ENCODE measurements at regions not wholly inside any gene's neighbourhood (a gene's known extent, or its start where the extent isn't known, plus 50 kb on each side); places are given as distances from the start of the nearest gene placed in this dataset.
A peak's percentile ranks its signal among the peaks of the same experiment; 100 is the strongest.

DNA sequence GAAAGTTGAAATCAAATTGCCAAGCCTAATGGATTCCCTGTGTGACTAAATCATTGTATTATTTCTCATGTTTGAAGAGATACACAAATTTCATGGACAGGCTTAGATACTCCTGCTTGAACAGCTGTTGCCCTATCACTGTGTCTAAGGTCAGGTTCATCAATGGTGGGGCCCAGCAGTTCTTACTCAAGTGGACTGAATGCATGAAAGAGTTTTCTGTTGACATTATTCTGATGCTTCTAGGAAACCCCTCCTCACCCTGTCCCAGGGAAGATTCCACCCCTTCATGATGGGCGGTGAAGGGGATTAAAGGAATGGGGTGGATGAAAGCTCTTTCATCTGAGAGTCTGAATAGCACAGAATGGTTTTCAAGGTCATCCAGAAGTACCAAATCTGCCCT lies 148.8 kb downstream of the INO80D start:
- no peaks in the 10 kb centered on the region for H3K9me3 Mint-ChIP-seq
- ATAC-seq (ENCODE audit: low read depth) (no peak), DNase-seq (no peak)
- H3K36me3 Mint-ChIP-seq: no peaks in the 10 kb centered on the region
- H3K27ac Mint-ChIP-seq: no peak overlapping the region
- H3K4me1 Mint-ChIP-seq: no peaks in the 10 kb centered on the region
- POLR2A ChIA-PET: no interaction called here
- peaks cover 7% of the 10 kb centered on the region for H3K27me3 Mint-ChIP-seq
- no peak overlapping the region for H3K4me3 Mint-ChIP-seq

DNA sequence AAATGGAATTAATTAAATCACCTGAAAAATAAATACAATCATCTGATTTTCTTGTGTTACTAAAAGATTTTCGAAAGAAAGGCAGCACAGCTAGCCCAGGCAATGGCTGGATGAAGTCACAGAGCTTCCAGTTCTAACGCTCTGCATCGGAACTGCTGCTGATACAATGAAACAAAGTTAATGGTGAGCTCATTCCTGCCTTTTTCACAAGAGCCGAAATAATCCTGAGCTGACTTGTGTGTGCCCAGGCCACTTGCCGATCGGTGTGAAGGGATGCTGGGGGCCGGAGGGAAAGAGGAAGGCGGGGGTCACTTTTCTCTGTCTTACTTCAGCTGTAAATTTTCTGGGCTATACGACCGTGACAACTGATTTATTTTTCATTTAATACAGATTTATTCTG lies 149.5 kb downstream of the INO80D start:
- Mint-ChIP-seq H3K27me3 (peaks cover 4% of the 10 kb centered on the region), H3K36me3 (no peaks in the 10 kb centered on the region), H3K27ac (no peak overlapping the region), H3K4me3 (no peak overlapping the region), H3K4me1 (no peaks in the 10 kb centered on the region), H3K9me3 (no peaks in the 10 kb centered on the region)
- DNase-seq (no peak), ATAC-seq (ENCODE audit: low read depth) (no peak)
- POLR2A ChIA-PET: no interaction called here

- no peak for ATAC-seq (ENCODE audit: low read depth)
- no peak for DNase-seq
- no peak overlapping the region for H3K4me3 Mint-ChIP-seq
- POLR2A ChIA-PET: no interaction called here
- H3K4me1 Mint-ChIP-seq: no peaks in the 10 kb centered on the region
- no peaks in the 10 kb centered on the region for H3K36me3 Mint-ChIP-seq
- no peaks in the 10 kb centered on the region for H3K9me3 Mint-ChIP-seq
- peaks cover 12% of the 10 kb centered on the region for H3K27me3 Mint-ChIP-seq
- no peak overlapping the region for H3K27ac Mint-ChIP-seq
Measured at GRCh38 chr2:205934443-205934842, 151.5 kb downstream of the INO80D start.

- DNase-seq: no peak
Measured at GRCh38 chr2:205932861-205933260, 153.1 kb downstream of the INO80D start.

DNA sequence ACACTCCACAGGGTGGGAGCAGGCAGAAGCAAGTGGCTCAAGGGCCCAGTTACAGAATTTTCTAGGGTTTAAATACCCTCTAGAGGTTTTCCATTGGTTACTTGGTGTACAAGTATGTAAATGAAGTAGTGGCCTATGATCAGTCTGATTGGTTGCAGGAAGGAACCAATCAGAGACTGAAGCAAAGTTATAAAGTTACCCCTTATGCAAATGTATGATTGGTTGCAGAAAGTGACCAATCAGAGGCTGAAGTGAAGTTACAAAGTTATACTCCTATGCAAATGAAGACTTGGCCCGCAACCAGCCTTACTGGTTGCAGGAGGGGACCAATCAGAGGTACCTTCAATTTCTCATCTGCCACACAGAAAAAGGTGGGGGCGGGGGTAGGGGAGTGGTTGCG lies 154.6 kb downstream of the INO80D start:
- no peaks in the 10 kb centered on the region for H3K9me3 Mint-ChIP-seq
- ATAC-seq (ENCODE audit: low read depth) (no peak), DNase-seq (no peak)
- POLR2A ChIA-PET: no interaction called here
- no peak overlapping the region for H3K4me3 Mint-ChIP-seq
- H3K27ac Mint-ChIP-seq: no peak overlapping the region
- no peaks in the 10 kb centered on the region for H3K4me1 Mint-ChIP-seq
- H3K36me3 Mint-ChIP-seq: no peaks in the 10 kb centered on the region
- H3K27me3 Mint-ChIP-seq: peaks cover 24% of the 10 kb centered on the region

More at GRCh38 chr2:205932861-205933260, 153.1 kb downstream of the INO80D start:
- H3K4me1 Mint-ChIP-seq: no peaks in the 10 kb centered on the region
- peaks cover 12% of the 10 kb centered on the region for H3K27me3 Mint-ChIP-seq
- no peak for ATAC-seq (ENCODE audit: low read depth)
- H3K9me3 Mint-ChIP-seq: no peaks in the 10 kb centered on the region
- no peak overlapping the region for H3K27ac Mint-ChIP-seq
- POLR2A ChIA-PET: no interaction called here
- H3K36me3 Mint-ChIP-seq: no peaks in the 10 kb centered on the region
- no peak overlapping the region for H3K4me3 Mint-ChIP-seq

DNA sequence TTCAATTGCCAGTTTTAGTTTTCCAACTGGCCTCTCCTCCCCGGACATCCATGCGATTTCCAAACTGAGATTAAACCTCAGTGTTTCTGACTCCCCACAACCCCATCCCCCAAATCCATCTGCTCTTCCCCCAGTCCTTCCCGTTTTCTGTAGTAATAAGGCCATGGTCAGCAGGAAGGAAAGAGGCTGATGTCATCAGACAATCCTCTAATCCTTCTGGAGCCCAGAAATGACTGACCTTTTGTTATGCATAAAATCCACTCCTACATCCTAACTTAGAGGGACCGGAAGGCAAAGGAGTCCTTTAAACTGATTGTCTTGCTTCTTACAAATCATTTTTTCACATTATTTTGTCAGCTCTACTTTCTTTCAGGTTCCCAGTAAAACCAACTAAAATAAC lies 155.8 kb downstream of the INO80D start:
- no peak for ATAC-seq (ENCODE audit: low read depth)
- DNase-seq: no peak
- Mint-ChIP-seq H3K4me1 (peaks cover 3% of the 10 kb centered on the region), H3K27ac (no peak overlapping the region), H3K4me3 (no peak overlapping the region), H3K36me3 (no peaks in the 10 kb centered on the region), H3K9me3 (no peaks in the 10 kb centered on the region), H3K27me3 (peaks cover 32% of the 10 kb centered on the region)
- POLR2A ChIA-PET: no interaction called here

DNA sequence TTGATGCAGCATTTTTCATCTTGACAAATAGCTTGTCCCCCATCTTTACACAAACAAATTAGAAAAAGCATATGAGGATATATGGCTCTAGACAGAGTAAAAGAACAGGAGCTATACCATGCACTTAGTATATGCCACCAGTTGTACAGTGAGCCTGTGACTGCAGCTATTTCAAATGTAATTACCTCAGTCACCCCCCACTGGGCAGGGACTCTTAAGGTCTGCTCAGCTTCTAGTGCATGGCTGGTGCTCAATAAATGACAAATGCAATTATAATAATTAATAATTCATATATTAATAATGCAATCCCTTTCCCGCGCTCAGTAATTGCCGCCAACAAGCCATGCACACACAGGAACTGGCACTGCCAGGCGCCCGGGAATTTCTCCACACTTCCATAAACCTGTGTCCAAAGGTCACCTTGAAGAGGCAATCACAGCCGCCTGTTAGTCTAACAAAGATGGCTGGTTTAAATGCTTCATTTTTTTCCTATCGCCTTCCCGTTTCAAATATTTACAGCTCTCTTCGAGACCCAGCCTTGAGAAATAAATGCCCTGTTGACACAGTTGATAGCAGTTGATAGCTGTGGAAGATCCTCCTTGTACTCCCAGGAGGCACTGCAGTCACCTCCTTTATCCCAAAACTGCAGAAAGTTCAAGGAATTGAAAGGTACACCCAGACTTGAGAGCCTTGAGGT lies 156.6 kb downstream of the INO80D start:
- Mint-ChIP-seq H3K27ac (no peak overlapping the region), H3K4me1 (peaks cover 3% of the 10 kb centered on the region), H3K9me3 (no peaks in the 10 kb centered on the region), H3K27me3 (peaks cover 39% of the 10 kb centered on the region), H3K36me3 (no peaks in the 10 kb centered on the region), H3K4me3 (no peak overlapping the region)
- no peak for ATAC-seq (ENCODE audit: low read depth)
- DNase-seq: no peak
- POLR2A ChIA-PET: no interaction called here

DNA sequence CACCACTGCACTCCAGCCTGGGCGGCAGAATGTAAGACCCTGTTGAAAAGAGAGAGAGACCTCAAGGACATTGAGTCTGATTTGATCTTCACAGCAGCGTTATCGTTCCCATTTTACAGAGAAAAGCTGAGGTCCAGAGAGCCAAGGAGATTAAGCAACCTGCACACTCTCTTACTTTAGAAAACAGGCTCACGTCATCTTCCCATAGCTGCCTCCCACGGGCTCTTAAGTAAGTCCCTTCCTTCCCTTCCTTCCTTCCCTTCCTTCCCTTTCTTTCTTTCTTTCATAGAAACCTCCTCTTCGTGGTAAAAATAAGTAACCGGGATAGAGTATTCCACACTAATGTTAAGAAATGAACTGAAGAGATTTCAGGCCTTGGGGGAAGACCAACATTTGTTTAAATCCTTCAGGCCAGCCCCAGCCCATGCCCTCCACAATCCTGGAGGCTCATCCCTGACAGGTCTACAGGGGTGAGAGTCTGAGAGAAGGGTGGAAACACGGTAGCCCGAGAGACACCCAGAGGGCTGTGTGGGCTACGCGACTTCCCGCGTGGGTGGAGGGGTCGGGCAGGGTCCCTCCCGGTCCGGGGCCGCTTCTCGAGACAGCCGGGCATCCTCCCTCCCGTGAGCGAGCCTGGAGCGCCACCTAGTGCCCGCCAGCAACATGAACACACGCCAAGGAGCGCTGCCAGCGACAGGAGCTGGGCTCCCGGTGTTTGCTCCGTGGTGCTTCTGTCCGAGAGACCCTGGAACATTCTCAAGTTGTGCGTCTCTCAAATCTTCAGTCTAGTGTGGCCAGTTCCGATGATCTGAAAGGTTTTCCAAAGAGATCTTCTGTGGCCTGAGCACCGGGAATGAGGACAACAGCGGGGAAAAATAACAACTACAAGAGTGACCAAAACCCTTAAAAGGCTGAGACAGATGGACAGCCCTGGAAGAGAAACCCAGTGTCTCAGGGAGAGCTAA lies 160.3 kb downstream of the INO80D start:
- H3K4me3 Mint-ChIP-seq: peak overlapping the region; percentile 6
- H3K27me3 Mint-ChIP-seq: peaks cover 47% of the 10 kb centered on the region

DNA sequence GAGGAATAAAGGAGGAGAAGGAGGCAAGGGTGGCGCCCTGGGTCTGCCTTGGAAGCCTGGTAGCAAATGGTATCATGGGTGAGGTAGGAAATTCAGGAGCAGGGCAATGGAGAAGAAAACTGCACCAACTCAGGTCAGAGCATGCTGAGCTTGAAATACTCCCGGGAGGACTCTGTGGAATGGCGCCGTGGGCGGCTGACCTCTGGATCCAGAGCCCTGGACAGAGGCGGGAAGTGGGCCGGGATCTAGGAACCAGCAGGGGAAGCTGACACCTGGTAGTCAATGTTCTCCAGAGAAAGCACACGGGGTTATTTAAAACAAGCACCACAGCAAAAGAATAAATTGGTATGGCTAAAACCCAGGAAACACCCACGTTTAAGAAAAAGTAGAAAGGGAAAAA lies 161.3 kb downstream of the INO80D start:
- Mint-ChIP-seq H3K4me1 (peaks cover 3% of the 10 kb centered on the region), H3K4me3 (no peak overlapping the region), H3K27ac (no peak overlapping the region), H3K27me3 (peaks cover 42% of the 10 kb centered on the region), H3K36me3 (no peaks in the 10 kb centered on the region), H3K9me3 (no peaks in the 10 kb centered on the region)
- no peak for DNase-seq
- no peak for ATAC-seq (ENCODE audit: low read depth)
- POLR2A ChIA-PET: no interaction called here

More for the DNA sequence above, 160.3 kb downstream of the INO80D start:
- DNase-seq: peak; percentile 81
- Mint-ChIP-seq H3K27ac (no peak overlapping the region), H3K4me1 (peaks cover 3% of the 10 kb centered on the region), H3K36me3 (no peaks in the 10 kb centered on the region), H3K9me3 (no peaks in the 10 kb centered on the region)
- peak; percentile 85 for ATAC-seq (ENCODE audit: low read depth)
- POLR2A ChIA-PET: no interaction called here

DNA sequence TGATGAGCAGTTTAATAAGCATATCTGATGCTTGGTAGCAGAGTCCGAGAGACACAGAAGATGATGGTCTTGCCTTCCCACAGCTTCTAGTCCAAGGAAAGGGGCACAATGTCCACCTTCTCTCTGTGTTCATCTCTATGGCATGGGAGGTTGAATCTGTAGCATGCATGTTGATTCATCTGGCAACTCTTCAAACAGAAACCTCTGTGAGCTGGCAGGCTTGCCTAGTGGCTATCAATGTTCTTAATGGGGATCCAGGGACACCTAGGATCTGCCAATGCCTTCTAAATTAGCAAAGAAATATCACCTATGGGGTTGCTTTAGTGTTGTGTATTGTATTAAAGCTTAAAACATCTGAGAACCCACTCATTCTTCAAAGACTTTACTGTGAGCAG lies 170.8 kb downstream of the INO80D start:
- H3K27me3 Mint-ChIP-seq: peaks cover 9% of the 10 kb centered on the region
- no peak for ATAC-seq (ENCODE audit: low read depth)
- POLR2A ChIA-PET: no interaction called here

DNA sequence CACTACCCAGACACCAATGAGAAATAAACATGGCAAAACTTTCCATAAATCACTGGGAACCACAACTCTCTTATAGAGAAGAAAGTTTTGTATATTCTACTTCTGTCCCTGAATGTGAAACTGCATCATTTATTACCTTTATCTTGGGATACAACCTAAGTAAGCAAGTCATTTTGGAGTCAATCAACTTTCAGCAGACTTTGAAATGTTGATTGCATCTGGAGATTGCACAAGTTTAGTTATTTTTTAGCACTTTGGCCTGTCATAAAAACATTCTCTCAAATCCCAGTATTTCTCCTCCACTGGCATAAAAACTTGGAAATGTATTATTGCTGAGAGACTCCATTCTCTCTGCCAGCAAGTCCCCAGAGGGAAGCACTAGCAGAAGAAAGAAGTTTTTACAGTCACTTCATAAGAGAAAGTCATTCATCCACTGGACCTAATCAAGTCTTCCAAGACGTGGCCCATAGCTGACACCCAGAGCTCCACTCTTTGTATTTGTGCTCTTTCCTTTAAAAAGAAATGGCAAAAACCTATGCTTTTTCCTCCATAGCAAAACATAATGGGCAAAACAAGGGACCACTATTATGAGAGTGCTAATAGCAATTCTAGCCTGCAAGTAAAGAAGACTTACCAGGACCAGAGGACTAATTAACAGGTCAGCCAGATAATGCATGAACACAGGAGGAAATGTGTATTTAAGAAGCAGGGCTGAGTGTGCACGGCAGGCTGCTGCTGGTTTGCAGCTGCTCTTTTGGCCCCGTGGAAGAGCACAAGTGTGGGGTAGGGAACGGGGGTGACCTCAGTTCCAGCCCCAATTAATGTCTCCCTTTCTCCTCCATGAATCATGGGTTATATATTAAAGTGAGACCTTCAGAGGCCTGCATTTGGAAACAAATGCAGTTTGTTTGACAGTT lies 171.5 kb downstream of the INO80D start:
- POLR2A ChIA-PET: no interaction called here
- H3K4me3 Mint-ChIP-seq: no peak overlapping the region
- DNase-seq (no peak), ATAC-seq (ENCODE audit: low read depth) (no peak)
- H3K27ac Mint-ChIP-seq: no peak overlapping the region
- H3K27me3 Mint-ChIP-seq: peaks cover 10% of the 10 kb centered on the region
- H3K4me1 Mint-ChIP-seq: no peaks in the 10 kb centered on the region
- H3K36me3 Mint-ChIP-seq: no peaks in the 10 kb centered on the region
- peaks cover 1% of the 10 kb centered on the region for H3K9me3 Mint-ChIP-seq

More for the DNA sequence above, 170.8 kb downstream of the INO80D start:
- DNase-seq: no peak
- H3K9me3 Mint-ChIP-seq: peaks cover 1% of the 10 kb centered on the region
- H3K4me3 Mint-ChIP-seq: no peak overlapping the region
- no peaks in the 10 kb centered on the region for H3K36me3 Mint-ChIP-seq
- H3K27ac Mint-ChIP-seq: no peak overlapping the region
- no peaks in the 10 kb centered on the region for H3K4me1 Mint-ChIP-seq

GRCh38 chr2:205913668-205914067 lies 172.3 kb downstream of the INO80D start:
- DNase-seq (no peak), ATAC-seq (ENCODE audit: low read depth) (no peak)
- no peaks in the 10 kb centered on the region for H3K9me3 Mint-ChIP-seq
- peaks cover 13% of the 10 kb centered on the region for H3K27me3 Mint-ChIP-seq
- no peak overlapping the region for H3K4me3 Mint-ChIP-seq
- no peaks in the 10 kb centered on the region for H3K4me1 Mint-ChIP-seq
- POLR2A ChIA-PET: no interaction called here
- H3K27ac Mint-ChIP-seq: no peak overlapping the region
- H3K36me3 Mint-ChIP-seq: no peaks in the 10 kb centered on the region

DNA sequence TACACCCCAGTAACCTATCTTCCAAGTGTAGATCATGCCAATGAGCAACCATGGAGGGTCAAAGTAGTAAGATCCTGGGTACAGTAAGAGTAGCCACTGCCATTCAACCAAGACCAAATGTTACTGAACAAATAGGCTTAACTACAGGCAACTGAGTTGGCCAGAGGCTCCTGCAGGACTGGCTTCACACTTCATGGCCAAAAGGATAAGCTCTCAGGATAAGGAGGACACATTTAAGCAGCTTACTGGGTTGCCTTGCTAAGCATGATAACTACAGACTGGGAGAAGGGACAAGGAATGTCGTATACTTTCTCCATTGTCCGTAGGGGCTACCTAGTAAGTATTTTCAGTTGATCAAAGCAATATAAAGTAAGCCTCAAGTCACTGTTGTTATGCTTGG lies 174.7 kb downstream of the INO80D start:
- H3K36me3 Mint-ChIP-seq: no peaks in the 10 kb centered on the region
- H3K4me1 Mint-ChIP-seq: no peaks in the 10 kb centered on the region
- ATAC-seq (ENCODE audit: low read depth) (no peak), DNase-seq (no peak)
- no peak overlapping the region for H3K4me3 Mint-ChIP-seq
- H3K9me3 Mint-ChIP-seq: no peaks in the 10 kb centered on the region
- no peak overlapping the region for H3K27ac Mint-ChIP-seq
- POLR2A ChIA-PET: no interaction called here
- peaks cover 13% of the 10 kb centered on the region for H3K27me3 Mint-ChIP-seq

Measured in activated naive CD8-positive, alpha-beta T cell treated with anti-CD3 and anti-CD28 coated beads, Interleukin-2, amount 10 ng/mL, durations not matched to agents 7 days and 5 days (primary cell).